DMS114 treated with DMSO at 0.1 percent for 48 hours (cell line): ENCODE measurements at regions not wholly inside any gene's neighbourhood (a gene's known extent, or its start where the extent isn't known, plus 50 kb on each side); places are given as distances from the start of the nearest gene placed in this dataset.
"Not testable (repeated sequence)": the region's sequence is repeated elsewhere in the genome, so short reads cannot be mapped to it uniquely, and the experiment has no call there.

Experiments used
- DNase-seq: peaks from one replicate; lab custom pipeline; 2025; ENCODE audit not compliant: unreplicated experiment; lab: John Stamatoyannopoulos, UW

DNA sequence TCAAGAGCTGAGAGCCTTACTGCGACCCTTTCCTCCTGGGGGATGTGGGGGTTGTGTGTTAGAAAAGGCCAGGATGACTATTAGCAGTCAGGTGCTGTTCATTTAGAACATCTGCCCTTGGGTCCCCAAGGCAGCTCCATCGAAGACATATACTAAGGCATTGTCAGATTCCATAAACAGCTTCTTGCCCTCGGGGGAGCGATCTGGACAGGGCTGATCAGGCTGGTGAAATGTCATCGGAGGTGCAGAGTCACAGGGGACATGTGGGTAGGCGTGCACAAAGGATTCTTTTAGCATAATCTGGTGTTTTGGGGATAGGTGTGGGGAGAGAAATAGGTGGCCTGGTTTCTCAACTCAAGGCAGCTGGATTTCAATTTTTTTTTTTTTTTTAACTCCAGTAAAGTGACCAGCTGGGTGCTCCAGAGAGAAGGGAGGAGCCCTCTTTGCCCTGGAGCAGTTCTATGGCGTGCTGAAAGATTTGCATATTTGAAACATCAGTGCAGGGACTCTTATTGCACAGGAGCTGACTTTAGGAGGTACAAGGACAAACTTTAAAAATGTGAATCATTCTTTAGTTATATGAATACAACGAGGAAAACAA is 160.1 kb downstream of the SUDS3 start:
- DNase-seq, result no peak

DNA sequence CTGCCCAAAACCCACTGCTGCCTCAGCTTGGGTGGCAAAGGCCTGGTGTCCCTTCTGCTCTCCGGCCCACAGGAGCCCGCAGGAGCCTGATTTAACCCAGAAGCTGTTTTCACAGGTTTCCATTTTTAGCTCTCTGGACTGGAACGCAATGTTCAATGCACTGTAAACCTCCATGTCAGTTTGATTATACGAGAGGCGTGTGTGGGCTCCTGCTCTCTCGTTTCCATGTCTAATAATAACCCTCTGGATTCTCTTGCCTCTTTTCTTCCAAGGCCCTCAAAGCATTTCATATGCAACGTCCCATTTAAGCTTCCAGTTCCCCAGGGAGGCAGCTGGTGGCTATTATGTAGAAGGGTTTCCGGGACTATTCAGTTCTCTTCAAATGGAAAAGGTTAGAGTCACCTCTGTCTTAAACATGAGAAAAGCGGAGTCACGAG is 161.1 kb downstream of the SUDS3 start:
- DNase-seq, result no peak

DNA sequence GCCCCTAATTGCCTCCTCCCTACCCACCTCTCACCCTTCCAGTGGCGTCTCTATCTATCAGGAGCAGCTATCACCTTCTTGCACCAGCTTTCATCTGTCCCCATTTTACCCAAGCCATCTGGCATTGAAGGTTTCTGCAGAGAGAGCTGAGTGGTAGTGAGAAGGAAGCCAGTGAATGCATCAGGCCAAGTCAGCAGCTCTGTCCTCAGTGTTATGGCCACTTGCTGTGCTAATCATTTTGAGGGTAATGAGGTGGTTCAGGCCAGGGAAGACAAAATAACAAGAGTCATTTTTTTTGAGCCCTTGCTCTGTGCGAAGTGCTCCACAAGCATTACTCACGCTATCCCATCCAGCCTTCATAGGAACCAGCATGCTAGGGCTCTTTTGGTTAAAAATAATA is 164.7 kb downstream of the SUDS3 start:
- DNase-seq, result no peak

DNA sequence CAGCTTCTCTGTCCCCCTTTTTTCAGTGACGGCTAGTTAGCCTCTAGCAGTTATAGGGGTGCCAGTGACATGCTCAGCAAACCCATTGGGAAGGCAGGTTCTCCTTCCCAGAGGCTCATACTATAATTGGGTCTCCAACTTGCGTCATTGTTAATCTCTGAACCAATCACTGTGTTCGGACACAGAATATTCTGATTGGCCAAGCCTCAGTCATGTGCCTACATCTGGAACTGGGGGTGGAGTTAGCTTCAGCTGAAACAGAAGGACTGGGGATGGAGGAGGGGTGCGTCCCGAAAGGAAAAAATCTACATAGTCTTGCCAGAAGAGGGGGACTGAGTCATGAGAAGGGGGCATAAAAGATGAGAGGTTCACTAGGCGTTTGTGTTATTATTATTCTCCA is 165.6 kb downstream of the SUDS3 start:
- no peak for DNase-seq

DNA sequence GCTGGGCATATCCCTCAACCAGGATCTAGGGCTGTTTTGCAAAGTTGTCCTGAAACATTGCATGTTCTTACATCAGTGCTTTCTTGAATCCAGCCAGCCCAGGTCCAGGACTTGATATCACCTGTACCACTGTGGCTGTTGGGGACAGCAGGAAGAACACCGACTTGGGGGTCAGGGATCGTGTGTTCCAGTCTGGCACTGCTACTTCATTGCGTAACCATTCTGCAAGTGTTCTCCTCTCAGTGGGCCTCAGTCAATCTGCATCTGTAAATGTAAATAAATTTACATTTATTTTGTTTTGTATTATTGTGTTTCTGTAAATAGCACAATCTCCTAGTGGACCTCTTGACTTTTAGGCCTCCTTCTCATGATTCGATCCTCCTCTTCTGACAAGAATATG is 167.3 kb downstream of the SUDS3 start:
- DNase-seq, result no peak

DNA sequence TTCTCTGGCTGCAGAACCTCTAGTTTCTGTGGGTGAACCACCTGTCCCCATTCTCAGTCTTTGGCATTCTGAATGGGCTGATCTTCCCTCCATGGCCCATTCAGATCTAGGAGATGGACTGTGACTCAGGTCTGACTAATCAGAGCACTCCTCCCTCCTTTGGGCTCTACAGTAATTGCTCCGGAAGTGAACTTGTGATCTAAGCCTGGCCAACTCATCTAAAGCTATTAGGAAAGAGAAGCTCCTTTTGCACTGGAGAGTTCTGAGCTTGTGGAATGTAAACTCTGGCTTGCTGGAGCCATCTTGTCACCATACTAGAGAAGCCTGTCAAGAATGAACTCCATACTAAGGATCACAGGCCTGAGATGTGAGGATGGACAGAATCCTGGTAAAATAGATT is 168.2 kb downstream of the SUDS3 start:
- DNase-seq, result no peak

DNA sequence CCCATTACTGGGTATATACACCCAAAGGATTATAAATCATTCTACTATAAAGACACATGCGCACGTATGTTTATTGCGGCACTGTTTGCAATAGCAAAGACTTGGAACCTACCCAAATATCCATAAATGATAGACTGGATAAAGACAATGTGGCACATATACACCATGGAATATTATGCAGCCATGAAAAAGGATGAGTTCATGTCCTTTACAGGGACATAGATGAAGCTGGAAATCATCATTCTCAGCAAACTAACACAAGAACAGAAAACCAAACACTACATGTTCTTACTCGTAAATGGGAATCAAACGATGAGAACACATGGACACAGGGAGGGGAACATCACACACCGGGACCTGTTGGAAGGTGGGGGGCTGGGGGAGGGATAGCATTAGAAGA is 171.3 kb downstream of the SUDS3 start:
- not testable (repeated sequence) for DNase-seq

DNA sequence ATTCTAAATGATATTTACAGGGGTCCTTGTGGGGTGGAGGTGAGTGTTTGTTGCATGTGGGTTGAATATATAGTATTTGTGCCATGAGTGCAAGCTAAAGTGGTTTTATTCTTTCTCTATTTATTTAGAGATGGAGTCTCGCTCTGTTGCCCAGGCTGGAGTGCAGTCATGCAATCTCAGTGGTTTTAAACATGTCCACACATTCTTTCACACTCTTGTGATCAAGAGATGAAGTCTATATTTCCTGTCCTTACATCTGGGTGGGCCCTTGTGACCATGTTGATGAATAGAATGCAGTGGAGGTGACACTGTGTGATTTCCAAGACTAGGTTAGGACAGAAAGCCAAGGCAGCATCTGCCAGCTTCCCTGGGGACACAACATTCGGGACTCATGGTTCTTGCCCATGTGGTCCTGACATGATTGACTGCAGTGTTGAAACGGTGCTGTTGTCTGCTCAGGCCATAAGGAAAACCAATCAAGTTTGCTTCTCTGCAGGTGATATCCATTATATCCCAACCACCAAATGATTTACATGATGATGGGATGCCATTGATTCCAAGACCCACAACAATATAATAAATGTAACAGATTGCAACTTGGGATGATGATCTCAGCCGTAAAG is 172.6 kb downstream of the SUDS3 start:
- DNase-seq, result no peak

DNA sequence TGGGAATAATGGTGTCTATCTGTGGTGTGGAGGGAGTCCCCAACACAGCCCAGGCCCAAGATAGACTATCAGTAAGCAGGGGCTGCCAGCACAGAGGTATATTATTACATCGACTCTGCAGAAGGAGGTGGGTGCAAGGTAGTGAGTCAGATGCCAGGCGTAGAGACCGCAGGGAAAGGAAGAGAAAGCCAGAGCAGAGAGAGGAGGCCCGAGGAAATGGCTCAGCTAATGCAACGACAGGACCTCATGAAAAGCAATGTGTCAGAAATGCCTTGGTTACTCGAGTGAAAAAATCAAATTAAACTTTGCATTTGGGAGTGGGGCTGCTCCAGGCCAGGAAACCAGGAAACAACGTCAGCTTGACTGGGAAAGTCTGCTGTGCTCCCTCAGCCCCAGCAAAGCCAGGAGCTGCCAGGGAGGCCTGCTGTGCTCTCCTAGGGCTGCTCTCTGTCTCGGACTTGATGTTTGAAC is 173.2 kb downstream of the SUDS3 start:
- no peak for DNase-seq

DNA sequence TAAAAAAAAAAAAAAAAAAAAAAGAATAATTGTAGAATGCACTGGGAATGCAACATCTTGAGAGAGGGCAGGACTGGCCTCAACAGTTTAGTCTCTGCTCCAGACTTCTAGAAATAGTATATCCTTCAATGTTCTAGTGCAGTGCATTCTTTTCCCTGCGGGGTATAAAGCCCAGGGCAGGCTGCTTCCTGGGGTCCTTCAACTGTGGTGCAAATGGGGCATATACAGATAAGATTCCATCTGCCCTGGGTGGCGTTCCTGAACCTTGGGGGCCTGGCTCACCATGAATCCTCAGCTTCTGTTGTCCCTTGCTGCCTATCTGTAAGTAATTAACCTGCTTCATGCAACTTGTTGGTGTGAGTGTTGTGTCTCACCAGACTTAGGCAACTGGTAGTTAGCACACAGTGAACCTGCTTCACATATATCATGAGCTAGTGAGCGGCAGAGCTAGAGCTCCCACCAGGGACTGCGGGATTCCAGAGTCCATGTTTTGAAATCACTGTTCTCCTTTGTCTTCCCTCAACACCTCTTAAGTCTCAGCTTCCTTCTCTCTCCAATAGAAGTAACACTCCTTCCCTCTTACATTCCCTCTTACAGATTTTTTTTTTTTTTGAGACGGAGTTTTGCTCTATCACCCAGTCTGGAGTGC is 177.6 kb downstream of the SUDS3 start:
- no peak for DNase-seq

DNA sequence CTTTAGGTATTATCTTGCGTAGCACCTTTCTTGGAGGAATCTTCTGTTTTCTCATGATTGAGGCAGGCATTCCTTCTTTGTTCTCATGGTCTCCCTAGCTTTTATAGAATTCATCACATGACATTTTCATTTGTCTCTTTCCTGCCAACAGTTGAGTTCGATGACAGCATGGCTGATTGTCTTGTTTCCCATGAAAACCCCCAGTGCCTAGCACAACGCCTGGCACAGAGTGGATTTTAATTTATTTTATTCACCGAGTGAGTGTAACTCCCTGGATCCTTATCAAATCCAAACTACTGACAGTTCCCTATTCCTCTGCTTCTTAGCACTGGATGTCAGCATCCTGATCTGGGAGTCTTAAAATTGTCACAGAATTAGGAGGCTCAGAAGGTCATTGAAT is 182.6 kb downstream of the SUDS3 start:
- no peak for DNase-seq

DNA sequence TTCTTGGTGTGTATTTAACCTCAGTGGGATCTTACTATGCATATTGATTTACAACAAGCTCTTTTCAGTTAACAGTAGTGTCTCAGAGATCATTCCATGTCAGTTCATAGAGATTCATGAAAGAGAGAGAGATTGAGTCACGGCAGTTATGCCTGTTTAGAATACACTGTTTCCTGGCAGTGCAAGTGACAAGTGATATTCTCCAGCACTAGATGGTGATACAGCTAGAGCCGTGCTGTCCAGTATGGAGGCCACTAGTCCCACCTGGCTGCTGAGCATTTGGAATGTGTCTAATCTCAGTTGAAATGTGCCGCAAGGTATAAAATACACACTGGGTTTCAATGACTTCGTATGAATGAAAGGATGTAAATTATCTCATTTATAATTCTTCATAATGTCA is 184.4 kb downstream of the SUDS3 start:
- DNase-seq, result no peak

DNA sequence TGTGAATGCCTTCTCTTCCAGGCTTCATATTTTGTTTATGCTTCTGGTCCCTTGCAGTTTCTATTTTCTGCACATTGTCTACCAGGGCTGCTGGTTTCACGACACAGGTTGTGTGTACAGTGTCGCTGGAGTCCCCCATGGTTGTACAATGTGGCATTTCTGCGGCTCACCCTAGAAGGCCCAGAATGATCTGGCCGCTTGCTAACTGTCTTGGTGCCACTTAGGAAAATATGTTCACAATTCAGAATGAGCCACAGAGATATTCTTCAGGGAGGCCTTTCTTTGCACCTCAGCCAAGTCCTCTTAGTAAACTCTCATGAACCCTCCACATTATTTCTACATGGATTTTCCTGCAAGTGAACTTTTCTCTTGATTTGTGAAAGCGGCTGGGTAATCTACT is 195.4 kb downstream of the SUDS3 start:
- DNase-seq, result no peak

DNA sequence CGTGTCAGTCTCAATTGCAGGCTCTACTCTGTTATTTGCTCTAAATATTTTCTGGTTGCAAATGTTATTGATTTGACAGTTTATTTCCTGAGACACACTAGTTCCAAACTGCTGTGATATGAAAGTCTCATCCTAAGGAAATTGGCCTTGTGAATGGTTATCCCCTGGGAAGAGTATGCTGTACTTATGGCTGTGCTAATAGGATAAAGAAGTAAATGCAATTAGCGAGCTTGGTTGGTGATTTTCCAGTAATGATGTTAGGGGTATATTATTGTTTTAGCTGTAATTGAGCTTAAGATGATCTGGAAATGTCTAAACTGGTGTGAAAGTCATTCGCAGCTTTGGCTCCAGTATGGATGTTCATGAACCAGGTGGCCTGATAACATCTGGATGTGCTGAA is 197.9 kb downstream of the SUDS3 start:
- DNase-seq, result no peak

DNA sequence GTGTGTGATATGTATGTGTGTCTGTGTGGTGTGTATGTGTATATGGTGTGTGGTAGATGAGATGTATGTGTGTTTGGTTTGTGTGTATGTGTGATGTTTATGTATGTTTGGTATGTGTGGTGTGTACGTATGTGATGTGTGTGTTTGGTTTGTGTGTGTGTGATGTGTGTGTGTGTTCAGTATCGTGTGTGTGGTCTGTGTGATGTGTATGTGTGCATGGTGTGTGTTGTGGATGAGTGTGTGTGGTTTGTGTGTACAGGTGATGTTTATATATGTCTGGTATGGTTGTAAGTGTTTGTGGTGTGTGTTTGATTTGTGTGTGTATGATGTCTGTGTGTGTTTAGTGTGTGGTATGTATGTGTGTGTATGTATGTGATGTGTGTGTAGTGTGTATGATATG is 199.4 kb downstream of the SUDS3 start:
- DNase-seq, result no peak

DNA sequence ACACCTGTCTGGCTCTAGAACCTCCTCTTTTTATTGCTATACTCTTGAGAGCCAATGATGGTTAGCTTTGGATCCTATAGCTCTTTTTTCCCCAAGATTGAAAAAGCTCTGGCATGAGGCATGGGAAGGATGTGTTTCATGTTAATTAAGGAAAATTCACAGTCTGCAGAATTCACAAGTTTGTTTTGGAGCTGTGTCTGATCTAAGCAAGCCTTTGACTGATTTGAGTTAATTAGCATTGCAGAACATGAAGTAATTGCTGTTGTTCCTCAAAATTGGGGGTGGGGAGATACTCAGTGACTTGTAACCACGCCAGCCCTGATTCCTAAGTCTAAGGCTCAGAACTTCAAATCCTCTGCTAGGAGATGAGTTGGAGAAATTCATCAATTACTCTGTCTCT is 205.0 kb downstream of the SUDS3 start:
- DNase-seq, result no peak

DNA sequence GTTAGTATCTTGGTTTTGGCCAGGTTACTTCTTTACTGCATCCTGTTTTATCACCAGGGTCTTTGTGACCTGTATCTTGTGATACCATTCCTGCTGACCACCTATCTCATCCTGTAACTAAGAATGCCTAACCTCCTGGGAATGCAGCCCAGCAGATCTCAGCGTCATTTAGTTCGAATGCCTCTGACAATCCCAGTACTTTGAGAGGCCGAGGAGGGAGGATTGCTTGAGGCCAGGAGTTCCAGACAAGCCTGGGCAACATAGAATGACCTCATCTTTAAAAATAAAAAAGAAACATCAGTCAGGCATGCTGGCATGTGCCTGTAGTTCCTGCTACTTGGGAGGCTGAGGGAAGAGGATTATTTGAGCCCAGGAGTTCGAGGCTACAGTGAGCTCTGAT is 206.5 kb downstream of the SUDS3 start:
- no peak for DNase-seq

DNA sequence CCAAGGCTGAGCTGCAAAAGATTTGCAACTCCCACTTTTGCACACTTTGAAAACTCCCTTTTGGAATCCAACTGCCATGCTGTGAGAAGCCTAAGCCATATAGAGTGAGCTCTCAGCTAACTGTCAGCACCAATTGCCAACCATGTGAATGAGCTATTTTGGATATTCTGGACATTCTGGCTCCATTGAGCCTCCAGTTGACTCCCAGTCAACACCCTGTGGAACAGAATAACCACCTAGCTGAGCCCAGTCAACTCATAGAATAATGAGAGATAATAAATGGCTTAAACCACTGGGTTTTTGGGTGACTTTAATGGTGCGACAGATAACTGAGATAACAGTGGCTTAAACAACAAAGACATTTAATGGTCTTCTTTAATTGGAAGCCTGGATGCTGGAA is 210.1 kb downstream of the SUDS3 start:
- no peak for DNase-seq

DNA sequence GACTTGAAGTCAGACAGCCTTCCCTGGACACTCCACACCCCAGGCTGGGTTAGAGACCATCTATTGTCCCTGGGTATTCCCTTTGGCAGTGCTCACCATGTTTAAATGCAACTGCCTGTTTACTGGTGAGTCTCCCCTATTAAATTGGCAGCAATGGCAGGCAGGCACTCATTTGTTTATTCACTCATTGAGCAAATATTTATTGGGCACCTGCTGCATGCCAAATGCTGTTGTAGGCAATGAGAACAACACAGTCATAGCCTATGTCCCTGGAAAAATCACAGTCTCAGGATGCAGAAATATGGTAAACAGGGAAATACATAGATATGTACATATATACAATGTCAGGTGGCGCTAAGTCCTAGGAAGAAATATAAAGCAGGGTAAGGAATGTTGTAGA is 212.8 kb downstream of the SUDS3 start:
- DNase-seq, result no peak

DNA sequence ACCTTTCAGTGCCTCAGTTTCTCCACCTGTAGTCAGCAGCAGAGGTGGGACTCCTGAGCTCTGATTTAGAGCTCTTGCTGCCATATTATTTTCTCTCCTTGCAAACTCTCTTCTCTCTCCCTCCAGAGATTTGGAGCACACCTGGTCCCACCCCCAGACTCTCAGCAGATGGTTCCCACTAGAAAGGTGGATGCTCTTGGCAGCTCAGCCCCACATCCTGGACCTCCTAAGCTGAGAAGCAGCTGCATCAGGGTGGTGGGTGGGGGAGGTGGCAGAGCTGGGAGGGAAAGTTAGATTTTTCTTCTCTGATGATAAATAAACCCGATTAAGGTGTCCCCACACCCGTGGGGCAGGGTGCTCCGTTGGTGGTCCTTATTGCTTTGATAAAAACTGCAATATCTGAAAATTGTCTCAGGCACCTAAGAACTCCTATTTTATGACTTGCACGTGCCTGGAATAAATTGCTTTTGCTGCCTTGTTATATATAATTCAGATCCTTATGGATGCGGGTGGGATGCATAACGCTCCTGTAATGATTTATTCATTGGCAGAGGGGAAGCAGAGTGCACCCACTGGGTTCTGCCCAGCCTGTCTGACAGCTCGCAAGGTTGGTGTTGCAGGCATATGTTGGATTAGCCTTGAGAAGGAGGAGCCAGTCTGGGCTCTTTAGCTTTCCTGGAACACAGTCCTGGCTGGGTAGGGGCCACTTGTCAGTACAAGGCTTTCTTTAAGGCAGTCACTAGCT is 214.2 kb downstream of the SUDS3 start:
- DNase-seq, result no peak

DNA sequence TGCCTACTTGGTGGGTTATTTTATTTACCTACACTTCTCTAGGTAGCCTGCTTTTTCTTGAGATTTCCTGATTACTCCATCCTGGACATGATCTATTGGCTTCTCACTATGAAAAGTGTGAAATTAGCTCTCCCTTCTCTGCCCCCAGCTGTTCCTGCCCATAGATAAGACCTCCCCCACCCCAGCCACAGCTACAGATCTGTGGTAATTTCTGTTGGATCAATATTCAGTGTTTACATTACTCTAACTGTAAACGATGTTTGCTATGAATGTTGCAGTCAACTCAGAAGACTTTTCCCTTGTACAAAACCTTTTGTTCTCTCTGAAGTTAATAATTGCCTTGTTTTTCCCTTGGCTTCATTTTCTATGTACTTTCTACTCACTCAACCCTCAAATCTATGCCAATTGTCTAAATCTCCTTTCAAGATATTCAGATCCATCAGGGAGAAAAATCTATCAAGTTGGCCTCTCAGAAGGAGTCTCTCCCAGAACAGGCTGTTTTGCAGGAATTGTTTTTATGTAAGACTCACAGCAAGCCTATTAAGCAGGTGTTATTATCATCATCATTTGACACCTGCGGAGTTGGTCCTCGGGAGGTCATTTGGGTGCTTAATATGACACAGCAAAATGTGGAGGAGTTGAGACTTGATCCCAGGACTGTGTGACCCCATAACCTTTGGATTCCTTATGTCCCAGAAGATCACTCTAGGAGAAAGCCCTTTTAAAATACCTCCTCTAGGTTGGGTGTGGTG is 227.4 kb downstream of the SUDS3 start:
- no peak for DNase-seq
